Panc1 (cell line): ENCODE measurements at regions not wholly inside any gene's neighbourhood (a gene's known extent, or its start where the extent isn't known, plus 50 kb on each side); places are given as distances from the start of the nearest gene placed in this dataset.

ENCODE experiments used
- ATAC-seq: fragments of 200-7000 bp; cut with Tn5 transposase; 2 replicates; pipeline ENCODE4 v1.9.1; 2020; ENCODE audit warnings: mild to moderate bottlenecking, moderate library complexity
- BruUV-seq: library from RNA; stranded (reverse); fragments of 400-500 nt; replicated peaks from 2 replicates; lab custom pipeline; 2021; lab: Mats Ljungman, UMichigan
- CTCF ChIA-PET: fragments of 300-600 bp; sonication (Branson Sonifier 250); formaldehyde crosslinking; loops from one replicate; lab custom pipeline; 2022; ENCODE audit warnings: antibody characterized with exemption; lab: Charles Lee
- POLR2A ChIA-PET: fragments of 300-600 bp; sonication (Branson Sonifier 250); formaldehyde crosslinking; loops from one replicate; lab custom pipeline; 2022; ENCODE audit warnings: antibody characterized with exemption; lab: Charles Lee
- DNase-seq: peaks from one replicate; pipeline ENCODE4 v3.0.0-alpha.2; 2010; ENCODE audit warnings: low read depth, low spot score
- H3K27ac ChIP-seq: 2 replicates; pipeline ENCODE4 v1.5.1; 2011; ENCODE audit warnings: mild to moderate bottlenecking, low read length, inconsistent platforms
- H3K27me3 ChIP-seq: fragments of 200-500 bp; sonication (Bioruptor generic); 2 replicates; pipeline ENCODE4 v1.6.0; 2014; ENCODE audit warnings: low read length, inconsistent platforms; ENCODE audit not compliant: control insufficient read depth, insufficient read depth
- H3K36me3 ChIP-seq: fragments of 200-500 bp; sonication (Bioruptor generic); 2 replicates; pipeline ENCODE4 v1.5.1; 2014; ENCODE audit warnings: inconsistent platforms, mild to moderate bottlenecking, low read length, moderate library complexity; ENCODE audit not compliant: control insufficient read depth, insufficient read depth
- H3K4me1 ChIP-seq: 2 replicates; pipeline ENCODE4 v1.5.1; 2011; ENCODE audit warnings: inconsistent platforms, mild to moderate bottlenecking, low read length, moderate library complexity; ENCODE audit not compliant: control insufficient read depth, insufficient read depth
- H3K4me3 ChIP-seq, 2 experiments: 2 replicates each; pipeline ENCODE4 v1.5.1; 2011 to 2012; ENCODE audit warnings: low read depth in 2 of 2, low read length in 2 of 2, mild to moderate bottlenecking in 2 of 2, inconsistent platforms in 1 of 2, moderate library complexity in 1 of 2
- H3K9me3 ChIP-seq: fragments of 200-500 bp; sonication (Bioruptor generic); 2 replicates; pipeline ENCODE4 v1.5.1; 2014; ENCODE audit warnings: low read depth, mild to moderate bottlenecking, inconsistent platforms, low read length, moderate library complexity; ENCODE audit not compliant: control insufficient read depth, insufficient read depth
- CTCF ChIP-seq: fragments of 450-650 bp; IDR thresholded peaks from 2 replicates; pipeline ENCODE4 v1.5.1; 2017; ENCODE audit warnings: mild to moderate bottlenecking
- POLR2AphosphoS5 ChIP-seq: IDR thresholded peaks from 2 replicates; pipeline ENCODE4 v1.6.1; 2012; ENCODE audit warnings: mild to moderate bottlenecking, low read depth, low read length, moderate library complexity
- REST ChIP-seq, 2 experiments: IDR thresholded peaks; 2 replicates each; pipeline ENCODE4 v1.6.1; 2011 to 2012; ENCODE audit warnings: low read depth in 2 of 2, control low read depth in 1 of 2, low read length in 1 of 2, mild to moderate bottlenecking in 1 of 2, moderate library complexity in 1 of 2; ENCODE audit not compliant: insufficient read depth in 1 of 2
- SIN3A ChIP-seq: IDR thresholded peaks from 2 replicates; pipeline ENCODE4 v1.6.1; 2012; ENCODE audit warnings: low read depth, mild to moderate bottlenecking, low read length, moderate library complexity, borderline replicate concordance; ENCODE audit not compliant: insufficient read depth
- TCF7L2 ChIP-seq: IDR thresholded peaks from 2 replicates; pipeline ENCODE4 v1.6.1; 2011; ENCODE audit warnings: mild to moderate bottlenecking, low read depth, low read length, inconsistent platforms
- in situ Hi-C: cut with HindIII; loops from 2 replicates; pipeline ENCODE4 v1.10.0; 2016; ENCODE audit warnings: low sequenced_read_pairs, low pct_unique_long_range_greater_than_20kb
- intact Hi-C: fragments of 100-400 bp; cut with micrococcal nuclease; formaldehyde crosslinking; loops from one replicate; pipeline ENCODE4 v1.10.0; 2022; ENCODE audit not compliant: unreplicated experiment

- Histone ChIP-seq H3K9me3 (no peaks in the 10 kb centered on the region), H3K4me1 (peaks cover 16% of the 10 kb centered on the region), H3K4me3 (no peak overlapping the region), H3K36me3 (no peaks in the 10 kb centered on the region), H3K27me3 (no peaks in the 10 kb centered on the region), H3K27ac (no peak overlapping the region; the same call in 1 of the 2 replicates)
- ChIA-PET CTCF (no interaction called here), POLR2A (no interaction called here)
- intact Hi-C loops (no loop called here), in situ Hi-C loops (no loop called here)
- ATAC-seq (no peak), DNase-seq (no peak)
- BruUV-seq = no TSS peak
- TF ChIP-seq REST (IDR thresholded peaks at IDR 0.05; ENCODE audit: insufficient read depth in 1 of 2, low read depth in 2 of 2, low read length in 1 of 2) (no peak), TCF7L2 (no peak), SIN3A (no peak), CTCF (no peak), POLR2AphosphoS5 (no peak)
These were observed 64.5 kb upstream of the PMEPA1 start for GRCh38 chr20:57774111-57774880.

- ChIA-PET POLR2A (no interaction called here), CTCF (no interaction called here)
- BruUV-seq = no TSS peak
- no peak overlapping the region for H3K4me3 ChIP-seq
- intact Hi-C loops = no loop called here
- H3K36me3 ChIP-seq = no peaks in the 10 kb centered on the region
- in situ Hi-C loops = no loop called here
- no peak overlapping the region for H3K27ac ChIP-seq
- no peaks in the 10 kb centered on the region for H3K27me3 ChIP-seq
- ATAC-seq = no peak
- H3K9me3 ChIP-seq = no peaks in the 10 kb centered on the region
- TF ChIP-seq SIN3A = no peak
- no peak for TF ChIP-seq TCF7L2
- no peak for TF ChIP-seq POLR2AphosphoS5
- TF ChIP-seq REST (IDR thresholded peaks at IDR 0.05; ENCODE audit: insufficient read depth in 1 of 2, low read depth in 2 of 2, low read length in 1 of 2) = no peak
- no peak for TF ChIP-seq CTCF
- H3K4me1 ChIP-seq = peaks cover 16% of the 10 kb centered on the region
- DNase-seq = no peak
These were observed 63.4 kb upstream of the PMEPA1 start for GRCh38 chr20:57773059-57773815.
